ENCODE measurements at regions not wholly inside any gene's neighbourhood (a gene's known extent, or its start where the extent isn't known, plus 50 kb on each side); places are given as distances from the start of the nearest gene placed in this dataset.

DNA sequence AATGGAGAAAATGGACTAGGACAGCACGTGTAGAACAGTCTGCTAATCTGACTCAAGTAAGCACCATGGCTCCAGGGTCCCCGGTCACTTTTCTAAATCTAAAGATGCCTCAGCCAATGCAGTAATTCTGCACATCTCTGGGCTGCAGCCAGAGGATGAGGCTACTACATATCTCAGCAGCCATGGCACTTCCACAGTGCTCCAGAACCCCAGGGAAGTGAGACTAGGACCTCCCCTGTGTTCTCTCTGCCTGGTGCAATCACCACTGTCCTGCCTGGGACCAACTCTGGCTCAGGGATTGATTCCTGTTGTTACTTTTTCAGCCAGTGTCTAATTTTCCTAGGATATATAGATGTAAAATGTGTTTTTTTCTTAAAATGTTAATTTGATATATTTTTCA lies 129.4 kb upstream of the TOP3B start:
- Histone ChIP-seq H3K27me3 (no peaks in the 10 kb centered on the region), H3K4me1 (no peaks in the 10 kb centered on the region), H3K27ac (no peak overlapping the region), H3K9me3 (no peaks in the 10 kb centered on the region), H3K4me3 (no peak overlapping the region), H3K36me3 (no peaks in the 10 kb centered on the region)
- no peak for DNase-seq (ENCODE audit: low spot score in 2 of 2)
- intact Hi-C loops (cut with DNase I) = no loop called here
- TF ChIP-seq CTCF (IDR thresholded peaks at IDR 0.05) = no peak

- no peaks in the 10 kb centered on the region for H3K36me3 ChIP-seq
- H3K4me3 ChIP-seq = no peak overlapping the region
- no peak for TF ChIP-seq CTCF (IDR thresholded peaks at IDR 0.05)
- H3K9me3 ChIP-seq = no peaks in the 10 kb centered on the region
- H3K4me1 ChIP-seq = no peaks in the 10 kb centered on the region
- H3K27me3 ChIP-seq = no peaks in the 10 kb centered on the region
- intact Hi-C loops (cut with DNase I) = no loop called here
- DNase-seq (ENCODE audit: low spot score in 2 of 2) = no peak
- no peak overlapping the region for H3K27ac ChIP-seq
Measured at GRCh38 chr22:22111267-22111751, 128.7 kb upstream of the TOP3B start.

- intact Hi-C loops (cut with DNase I) = no loop called here
- no peaks in the 10 kb centered on the region for H3K9me3 ChIP-seq
- H3K27me3 ChIP-seq = no peaks in the 10 kb centered on the region
- no peaks in the 10 kb centered on the region for H3K4me1 ChIP-seq
- TF ChIP-seq CTCF (IDR thresholded peaks at IDR 0.05) = peak in 2 of 3 experiments; percentile 28 to 37
- no peaks in the 10 kb centered on the region for H3K36me3 ChIP-seq
- DNase-seq (ENCODE audit: low spot score in 2 of 2) = no peak
- no peak overlapping the region for H3K27ac ChIP-seq
- no peak overlapping the region for H3K4me3 ChIP-seq
Measured at GRCh38 chr22:22110548-22111266, 128.1 kb upstream of the TOP3B start.

DNA sequence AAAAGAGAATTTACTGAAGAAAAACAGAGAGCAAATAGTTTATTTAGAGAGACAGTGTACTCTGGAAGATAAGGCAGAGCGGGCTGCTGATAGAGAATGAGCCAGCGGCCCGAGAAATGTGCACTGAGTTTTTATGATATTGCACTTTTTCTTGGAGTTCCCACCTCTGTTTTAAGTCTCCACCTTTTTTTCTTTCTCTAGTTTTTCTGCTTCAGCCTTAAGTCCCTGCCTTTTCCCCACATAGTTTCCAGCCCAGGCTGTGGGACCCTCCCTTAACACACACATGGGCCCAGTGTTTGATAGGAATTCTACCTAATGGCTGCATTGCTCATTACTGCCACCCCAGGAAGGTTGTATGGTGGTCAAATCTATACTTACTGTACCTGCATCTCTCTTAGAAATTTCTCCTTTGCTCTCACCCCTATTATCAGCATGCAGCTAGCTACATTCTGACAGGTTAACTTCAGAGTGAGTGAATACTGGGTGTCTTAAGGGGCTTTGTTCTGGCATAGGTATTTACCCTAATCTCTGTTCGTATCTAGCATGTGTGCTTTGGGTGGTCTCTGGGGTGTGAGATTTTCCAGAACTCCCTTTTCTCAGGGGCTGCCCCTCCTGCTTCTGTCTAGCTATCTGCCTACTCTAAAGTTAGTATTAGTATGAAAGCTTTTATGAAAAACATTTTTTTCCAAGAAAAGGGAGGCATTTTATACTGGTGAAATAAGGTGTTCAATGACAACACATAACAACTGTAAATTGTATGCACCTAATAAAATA lies 127.3 kb upstream of the TOP3B start:
- TF ChIP-seq CTCF (IDR thresholded peaks at IDR 0.05) = no peak
- no peaks in the 10 kb centered on the region for H3K4me1 ChIP-seq
- H3K27ac ChIP-seq = no peak overlapping the region
- DNase-seq (ENCODE audit: low spot score in 2 of 2) = no peak
- H3K4me3 ChIP-seq = no peak overlapping the region
- no peaks in the 10 kb centered on the region for H3K36me3 ChIP-seq
- no peaks in the 10 kb centered on the region for H3K27me3 ChIP-seq
- H3K9me3 ChIP-seq = no peaks in the 10 kb centered on the region
- intact Hi-C loops (cut with DNase I) = no loop called here

GRCh38 chr22:22106855-22107254 lies 124.3 kb upstream of the TOP3B start:
- Histone ChIP-seq H3K4me3 (no peak overlapping the region), H3K36me3 (no peaks in the 10 kb centered on the region), H3K4me1 (no peaks in the 10 kb centered on the region), H3K9me3 (no peaks in the 10 kb centered on the region), H3K27ac (no peak overlapping the region), H3K27me3 (no peaks in the 10 kb centered on the region)
- DNase-seq (ENCODE audit: low spot score in 2 of 2) = no peak
- no peak for TF ChIP-seq CTCF (IDR thresholded peaks at IDR 0.05)
- intact Hi-C loops (cut with DNase I) = no loop called here
